IMR-90 (cell line): ENCODE measurements at regions not wholly inside any gene's neighbourhood (a gene's known extent, or its start where the extent isn't known, plus 50 kb on each side); places are given as distances from the start of the nearest gene placed in this dataset.

ENCODE experiments used
- ATAC-seq: fragments of 200-7000 bp; cut with Tn5 transposase; 2 replicates; pipeline ENCODE4 v1.9.1; 2020; ENCODE audit warnings: low read depth, mild to moderate bottlenecking, moderate library complexity
- BruUV-seq: library from RNA; stranded (reverse); fragments of 400-500 nt; replicated peaks from 2 replicates; lab custom pipeline; 2021; lab: Mats Ljungman, UMichigan
- CTCF ChIA-PET: fragments of 300-600 bp; formaldehyde crosslinking; extraction: SDS; loops from one replicate; lab custom pipeline; 2021; ENCODE audit warnings: antibody characterized with exemption; lab: Yijun Ruan, JAX
- POLR2A ChIA-PET: fragments of 300-600 bp; sonication (Branson Sonifier 250); formaldehyde crosslinking; loops from one replicate; lab custom pipeline; 2022; ENCODE audit warnings: antibody characterized with exemption; ENCODE audit not compliant: unreplicated experiment; lab: Charles Lee
- DNase-seq: peaks from one replicate; pipeline ENCODE4 v3.0.0; 2013
- H2AFZ ChIP-seq: replicated peaks from 2 replicates; pipeline ENCODE3; 2013; ENCODE audit warnings: low read length, mild to moderate bottlenecking; ENCODE audit not compliant: poor library complexity
- H2AK5ac ChIP-seq: 2 replicates; pipeline ENCODE4 v1.6.1; 2013; ENCODE audit warnings: low read depth, low read length, inconsistent platforms
- H2AK9ac ChIP-seq: replicated peaks from 2 replicates; pipeline ENCODE3; 2013; ENCODE audit warnings: mild to moderate bottlenecking, low read depth, low read length, moderate library complexity; ENCODE audit not compliant: poor library complexity
- H2BK120ac ChIP-seq: 2 replicates; pipeline ENCODE4 v1.6.1; 2013; ENCODE audit warnings: low read depth, low read length, inconsistent platforms
- H2BK15ac ChIP-seq: 3 replicates; pipeline ENCODE4 v1.6.1; 2013; ENCODE audit warnings: low read depth, low read length, inconsistent platforms
- H2BK20ac ChIP-seq: 2 replicates; pipeline ENCODE4 v1.6.1; 2013; ENCODE audit warnings: low read depth, mild to moderate bottlenecking, inconsistent platforms, low read length, moderate library complexity
- H2BK5ac ChIP-seq: 2 replicates; pipeline ENCODE4 v1.6.1; 2013; ENCODE audit warnings: mild to moderate bottlenecking, low read depth, low read length, inconsistent platforms; ENCODE audit not compliant: poor library complexity, severe bottlenecking
- H3K14ac ChIP-seq: replicated peaks from 2 replicates; pipeline ENCODE4 v1.6.1; 2013; ENCODE audit warnings: low read depth, low read length, inconsistent platforms
- H3K18ac ChIP-seq: 2 replicates; pipeline ENCODE4 v1.6.1; 2013; ENCODE audit warnings: low read depth, low read length, control low read depth
- H3K23ac ChIP-seq: 2 replicates; pipeline ENCODE4 v1.6.1; 2013; ENCODE audit warnings: low read depth, low read length, inconsistent platforms
- H3K27ac ChIP-seq: 2 replicates; pipeline ENCODE4 v1.5.1; 2013; ENCODE audit warnings: mild to moderate bottlenecking, control low read depth, low read length; ENCODE audit not compliant: insufficient read depth
- H3K27me3 ChIP-seq: 2 replicates; pipeline ENCODE4 v1.6.1; 2013; ENCODE audit warnings: low read length; ENCODE audit not compliant: control insufficient read depth, insufficient read depth
- H3K36me3 ChIP-seq: 2 replicates; pipeline ENCODE4 v1.6.1; 2013; ENCODE audit warnings: low read length, mixed read lengths; ENCODE audit not compliant: control insufficient read depth, insufficient read depth
- H3K4ac ChIP-seq: 2 replicates; pipeline ENCODE4 v1.6.1; 2013; ENCODE audit warnings: low read depth, low read length, inconsistent platforms
- H3K4me1 ChIP-seq: 2 replicates; pipeline ENCODE4 v1.6.1; 2013; ENCODE audit warnings: low read length, mixed read lengths; ENCODE audit not compliant: control insufficient read depth, insufficient read depth
- H3K4me2 ChIP-seq: 2 replicates; pipeline ENCODE4 v1.6.1; 2013; ENCODE audit warnings: low read depth, mild to moderate bottlenecking, control low read depth, low read length, moderate library complexity
- H3K4me3 ChIP-seq: 2 replicates; pipeline ENCODE4 v1.5.1; 2013; ENCODE audit warnings: low read depth, mild to moderate bottlenecking, control low read depth, low read length, moderate library complexity; ENCODE audit not compliant: insufficient read depth
- H3K56ac ChIP-seq: 2 replicates; pipeline ENCODE4 v1.6.1; 2013; ENCODE audit warnings: low read length, inconsistent platforms; ENCODE audit not compliant: insufficient read depth; ENCODE audit errors: extremely low read depth
- H3K79me1 ChIP-seq, 2 experiments: 2 replicates each; pipeline ENCODE4 v1.6.1; 2013; ENCODE audit warnings: low read length in 2 of 2, inconsistent platforms in 1 of 2, low read depth in 1 of 2
- H3K9ac ChIP-seq: 2 replicates; pipeline ENCODE4 v1.6.1; 2013; ENCODE audit warnings: low read depth, low read length, control low read depth
- H3K9me1 ChIP-seq: 2 replicates; pipeline ENCODE4 v1.6.1; 2013; ENCODE audit warnings: low read length, inconsistent platforms; ENCODE audit not compliant: insufficient read depth
- H3K9me3 ChIP-seq: 2 replicates; pipeline ENCODE4 v1.6.1; 2013; ENCODE audit warnings: low read length; ENCODE audit not compliant: control insufficient read depth, insufficient read depth
- H4K20me1 ChIP-seq: 2 replicates; pipeline ENCODE4 v1.6.1; 2013; ENCODE audit warnings: low read length, inconsistent platforms; ENCODE audit not compliant: insufficient read depth
- H4K5ac ChIP-seq: 2 replicates; pipeline ENCODE4 v1.6.1; 2013; ENCODE audit warnings: mild to moderate bottlenecking, low read depth, low read length, control low read depth
- H4K8ac ChIP-seq, 2 experiments: 2 replicates each; pipeline ENCODE4 v1.6.1; 2013; ENCODE audit warnings: low read depth in 2 of 2, low read length in 2 of 2, control low read depth in 1 of 2, inconsistent platforms in 1 of 2
- H4K91ac ChIP-seq: 2 replicates; pipeline ENCODE4 v1.6.1; 2013; ENCODE audit warnings: low read depth, low read length, inconsistent platforms; ENCODE audit not compliant: insufficient read depth
- BHLHE40 ChIP-seq: fragments of 150-350 bp; IDR thresholded peaks from 2 replicates; pipeline ENCODE4 v1.6.1; 2016; ENCODE audit warnings: mild to moderate bottlenecking, low read depth, low read length
- ELK1 ChIP-seq: fragments of 150-350 bp; IDR thresholded peaks from 2 replicates; pipeline ENCODE4 v1.6.1; 2016; ENCODE audit warnings: low read depth, mild to moderate bottlenecking, low read length, moderate library complexity, borderline replicate concordance
- POLR2A ChIP-seq: IDR thresholded peaks from 2 replicates; pipeline ENCODE4 v1.6.1; 2012; ENCODE audit warnings: mild to moderate bottlenecking, low read depth, low read length
- SMC3 ChIP-seq: fragments of 150-350 bp; IDR thresholded peaks from 2 replicates; pipeline ENCODE4 v1.6.1; 2016; ENCODE audit warnings: low read depth, mild to moderate bottlenecking, antibody characterized with exemption, low read length, moderate library complexity
- WGBS, 2 experiments: methylation state at CpG; one replicate each; pipeline versions ENCODE4 v1.1.5 to v1.1.7; 2013; ENCODE audit warnings: missing lambda C conversion rate in 2 of 2; ENCODE audit not compliant: insufficient read length in 1 of 2; ENCODE audit errors: extremely low coverage in 2 of 2; 5-methylcytosine and 5-hydroxymethylcytosine counted together
- dilution Hi-C: fragments of 300-500 bp; cut with HindIII; formaldehyde crosslinking; loops from one replicate; pipeline ENCODE4 v1.14.3; 2018; ENCODE audit warnings: low sequenced_read_pairs; ENCODE audit not compliant: unreplicated experiment
- in situ Hi-C: fragments of 300-500 bp; cut with MboI; formaldehyde crosslinking; loops from 3 replicates; pipeline ENCODE4 v1.14.3; 2019; ENCODE audit warnings: low sequenced_read_pairs, inconsistent platforms, mixed read lengths
- intact Hi-C: fragments of 100-400 bp; cut with micrococcal nuclease; formaldehyde crosslinking; loops from 2 replicates; pipeline ENCODE4 v1.10.0; 2022

DNA sequence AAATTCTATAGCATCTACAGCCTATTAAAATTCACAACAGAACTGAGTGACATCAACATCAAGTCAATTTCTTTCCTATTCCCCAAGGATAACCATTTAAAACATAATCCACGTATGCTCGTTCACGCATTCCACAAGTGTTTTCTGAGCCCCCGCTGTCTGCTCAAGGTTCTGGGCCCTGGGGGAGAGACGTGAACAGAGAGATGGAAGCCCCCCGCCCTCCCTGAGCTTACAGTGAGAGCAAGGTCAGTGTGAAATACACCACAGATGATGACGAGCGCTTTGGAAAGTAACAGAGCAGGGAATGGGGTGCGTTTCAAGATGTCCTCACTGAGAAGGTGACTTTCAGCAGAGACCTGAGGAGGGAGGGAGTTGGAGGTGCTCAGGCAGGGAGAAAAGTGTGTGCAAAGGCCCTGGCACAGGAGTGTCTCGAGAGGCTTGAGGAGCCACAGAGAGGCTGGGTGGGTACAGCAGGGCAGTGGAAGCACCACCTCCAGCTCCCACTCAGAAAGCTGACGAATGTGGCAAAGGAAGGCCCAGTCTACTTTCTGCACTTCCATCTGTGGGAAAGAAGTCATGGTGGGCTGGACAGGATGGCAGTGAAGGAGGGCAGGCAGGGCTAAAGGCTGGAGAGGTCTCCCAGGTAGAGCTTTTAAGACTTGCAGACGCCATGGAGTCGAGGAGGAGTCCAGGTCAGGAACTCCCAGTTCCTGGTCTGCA lies 88.3 kb downstream of the DLL1 start:
- Histone ChIP-seq H3K4me1 (no peaks in the 10 kb centered on the region), H4K91ac (no peak overlapping the region), H4K20me1 (no peaks in the 10 kb centered on the region), H3K18ac (no peak overlapping the region), H2AK9ac (no peak overlapping the region), H2BK15ac (no peak overlapping the region), H2BK20ac (no peak overlapping the region), H3K56ac (no peak overlapping the region), H4K8ac (no peak overlapping the region), H2AFZ (no peak overlapping the region), H3K9me3 (peaks cover 21% of the 10 kb centered on the region), H3K23ac (no peak overlapping the region), H2BK120ac (no peak overlapping the region), H3K4me2 (no peak overlapping the region), H3K9me1 (no peaks in the 10 kb centered on the region), H3K9ac (no peak overlapping the region), H3K27me3 (no peaks in the 10 kb centered on the region), H3K4me3 (no peak overlapping the region), H3K36me3 (no peaks in the 10 kb centered on the region), H3K79me1 (no peaks in the 10 kb centered on the region), H2BK5ac (no peak overlapping the region), H4K5ac (no peak overlapping the region), H3K14ac (no peak overlapping the region), H3K27ac (no peak overlapping the region), H3K4ac (no peak overlapping the region), H2AK5ac (no peak overlapping the region)
- ChIA-PET CTCF (no interaction called here), POLR2A (no interaction called here)
- ATAC-seq (no peak), DNase-seq (no peak)
- intact Hi-C loops, result no loop called here
- in situ Hi-C loops, result no loop called here
- WGBS, 2 experiments, result 62% methylated on average over 4 of the region's 13 CpGs; no CpG with 5 or more reads in 1 of the 2 experiments
- no TSS peak for BruUV-seq
- dilution Hi-C loops, result no loop called here
- TF ChIP-seq BHLHE40 (no peak), POLR2A (no peak), ELK1 (no peak), SMC3 (no peak)
